Activated CD8-positive, alpha-beta memory T cell treated with anti-CD3 and anti-CD28 coated beads for 36 hours (primary cell): ENCODE measurements at regions not wholly inside any gene's neighbourhood (a gene's known extent, or its start where the extent isn't known, plus 50 kb on each side); places are given as distances from the start of the nearest gene placed in this dataset.
"Not testable (repeated sequence)": the region's sequence is repeated elsewhere in the genome, so short reads cannot be mapped to it uniquely, and the experiment has no call there.

ENCODE experiments used
- CTCF ChIA-PET: fragments of 350-600 bp; sonication (Branson Sonifier 250); formaldehyde crosslinking; loops from one replicate; lab custom pipeline; 2021; ENCODE audit warnings: antibody characterized with exemption; lab: Charles Lee
- POLR2A ChIA-PET: fragments of 350-600 bp; sonication (Branson Sonifier 250); formaldehyde crosslinking; loops from one replicate; lab custom pipeline; 2021; ENCODE audit warnings: antibody characterized with exemption; lab: Charles Lee

DNA sequence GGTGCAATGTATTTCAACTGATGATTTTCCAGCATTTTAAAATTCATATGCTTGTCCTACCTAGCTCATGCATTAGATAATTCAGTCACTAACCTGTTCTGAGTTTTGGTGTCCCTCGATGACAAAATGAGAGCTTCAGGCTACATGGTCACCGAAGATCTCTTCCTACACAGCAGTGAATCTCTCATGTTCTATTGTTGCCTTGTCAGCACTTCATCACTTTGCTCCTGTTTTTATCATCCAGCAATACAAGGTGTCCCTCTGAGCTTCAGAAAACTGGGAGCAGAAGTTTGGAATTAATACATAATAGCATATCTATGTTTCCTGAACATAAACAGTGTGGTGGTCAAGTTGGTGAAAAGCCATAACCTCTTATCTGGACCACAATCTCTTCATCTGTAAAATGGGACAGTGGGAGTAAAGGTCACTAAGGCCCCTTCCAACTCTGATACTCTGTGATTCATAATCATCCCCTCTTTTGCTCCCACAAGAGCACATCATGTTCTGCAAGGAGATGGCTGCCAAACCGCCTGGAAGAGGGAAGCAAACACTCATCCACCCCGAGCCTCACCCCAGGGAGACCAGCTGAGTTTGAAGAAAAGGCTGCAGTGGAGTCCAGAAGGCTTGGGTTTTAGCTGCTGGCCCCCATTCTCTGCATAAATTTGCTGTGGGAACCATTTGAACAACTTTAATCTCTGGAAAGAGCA lies 137.9 kb upstream of the F3 start:
- ChIA-PET CTCF (no interaction called here), POLR2A (no interaction called here)

GRCh38 chr1:94678202-94678848 lies 136.8 kb upstream of the F3 start:
- POLR2A ChIA-PET, result no interaction called here
- CTCF ChIA-PET, result no interaction called here

DNA sequence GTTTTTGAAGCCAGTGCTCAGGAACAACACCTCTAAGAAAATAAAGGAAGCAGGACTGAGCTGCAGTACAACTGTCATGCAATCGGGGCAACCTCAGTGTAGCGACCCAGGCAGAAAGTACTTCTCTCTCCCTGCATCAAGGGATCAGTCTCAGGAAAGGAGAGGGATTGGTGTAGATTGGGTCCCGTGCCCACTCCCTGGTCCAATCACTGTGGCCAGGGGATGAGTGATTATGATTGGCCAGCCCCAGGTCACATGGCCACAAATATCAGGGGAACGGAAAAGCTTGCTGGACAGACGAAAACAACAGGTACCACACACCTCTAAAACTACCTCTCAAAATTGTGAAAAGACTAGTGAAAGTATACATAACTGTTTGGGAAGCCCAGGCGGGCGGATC lies 136.2 kb upstream of the F3 start:
- ChIA-PET CTCF (no interaction called here), POLR2A (no interaction called here)

DNA sequence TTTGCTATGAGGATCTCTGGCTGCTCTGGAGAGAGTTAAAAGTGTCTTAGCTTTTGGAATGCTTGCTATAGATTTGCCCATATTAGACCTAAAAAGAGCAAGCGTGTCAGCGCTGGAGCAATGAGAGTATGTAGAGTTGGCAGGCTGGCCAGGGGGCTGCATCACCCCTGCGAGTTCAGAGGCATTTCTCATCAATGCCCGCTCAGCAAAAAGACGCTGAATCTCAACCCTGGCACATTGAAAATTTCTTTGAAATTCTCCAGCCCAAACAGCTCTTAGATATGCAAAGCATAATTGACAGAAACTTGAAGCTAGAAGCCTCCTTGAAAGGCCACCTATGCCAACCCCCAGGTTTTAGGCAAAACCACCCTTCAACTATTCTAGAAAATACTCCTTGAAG lies 135.5 kb upstream of the F3 start:
- ChIA-PET POLR2A (no interaction called here), CTCF (no interaction called here)

GRCh38 chr1:94676686-94677085 lies 135.1 kb upstream of the F3 start:
- CTCF ChIA-PET, result no interaction called here
- POLR2A ChIA-PET, result no interaction called here

- POLR2A ChIA-PET, result no interaction called here
These were observed 133.8 kb upstream of the F3 start for GRCh38 chr1:94675373-94675772.

DNA sequence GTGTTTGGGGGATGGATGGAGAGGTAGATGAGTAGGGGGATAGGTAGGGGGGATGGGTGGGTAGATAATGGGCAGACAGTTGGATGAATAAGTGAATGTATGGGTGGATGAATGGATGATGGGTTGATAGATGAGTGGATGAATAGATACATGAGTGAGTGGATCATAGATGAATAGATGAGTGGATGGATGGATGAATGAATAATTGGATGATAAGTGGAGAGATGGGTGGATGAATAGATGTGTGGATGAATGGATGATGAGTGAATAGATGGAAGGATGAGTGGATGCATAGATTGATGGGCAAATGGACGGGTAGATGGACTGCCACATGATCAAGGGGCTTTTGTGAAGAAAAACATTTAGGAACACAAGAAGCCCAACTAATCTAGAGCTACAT lies 133.3 kb upstream of the F3 start:
- ChIA-PET POLR2A (no interaction called here), CTCF (no interaction called here)

More at GRCh38 chr1:94675373-94675772, 133.8 kb upstream of the F3 start:
- CTCF ChIA-PET, result no interaction called here

GRCh38 chr1:94672934-94673333 lies 131.4 kb upstream of the F3 start:
- ChIA-PET CTCF (no interaction called here), POLR2A (no interaction called here)

DNA sequence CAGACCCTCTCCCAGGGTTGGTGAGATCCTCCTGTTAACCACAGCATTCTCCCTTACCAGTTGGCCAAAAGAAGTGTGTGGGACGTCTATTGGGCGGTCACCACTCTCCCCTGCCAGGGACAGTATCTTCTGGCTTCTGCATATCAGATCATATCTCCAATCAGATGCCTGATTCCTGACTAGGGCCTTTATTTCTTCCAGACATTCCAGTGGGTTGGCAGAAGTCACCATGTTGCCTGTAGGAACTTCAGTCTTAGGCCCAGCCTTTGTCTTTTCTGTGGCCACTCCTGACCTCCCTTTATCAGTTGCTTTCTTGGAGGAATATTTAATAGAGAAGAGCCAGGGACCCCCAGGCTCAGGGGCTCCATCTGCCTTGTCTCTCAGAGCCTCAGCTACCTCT lies 130.4 kb upstream of the F3 start:
- ChIA-PET CTCF (no interaction called here), POLR2A (no interaction called here)

DNA sequence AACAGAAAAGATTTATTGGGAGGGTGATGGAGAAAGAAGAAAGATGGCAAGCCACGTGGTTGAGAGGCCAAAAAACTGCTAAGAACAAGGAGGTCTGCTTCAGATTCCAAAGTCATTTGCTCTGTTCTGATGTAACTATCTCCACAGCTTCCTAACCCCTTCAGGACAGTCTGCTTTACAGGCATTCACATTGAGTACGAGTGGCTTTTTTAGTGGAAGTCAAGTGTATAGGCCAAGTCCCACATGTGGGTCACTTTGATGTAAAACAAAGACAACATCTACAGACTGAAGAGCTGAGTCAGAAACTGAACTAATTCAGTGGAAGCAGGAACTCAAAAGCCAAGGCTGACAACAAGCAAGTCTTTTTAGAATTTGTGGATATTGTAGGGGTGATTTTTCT lies 128.7 kb upstream of the F3 start:
- CTCF ChIA-PET, result no interaction called here
- POLR2A ChIA-PET, result no interaction called here

GRCh38 chr1:94669198-94669597 lies 127.6 kb upstream of the F3 start:
- POLR2A ChIA-PET, result no interaction called here
- CTCF ChIA-PET, result no interaction called here

DNA sequence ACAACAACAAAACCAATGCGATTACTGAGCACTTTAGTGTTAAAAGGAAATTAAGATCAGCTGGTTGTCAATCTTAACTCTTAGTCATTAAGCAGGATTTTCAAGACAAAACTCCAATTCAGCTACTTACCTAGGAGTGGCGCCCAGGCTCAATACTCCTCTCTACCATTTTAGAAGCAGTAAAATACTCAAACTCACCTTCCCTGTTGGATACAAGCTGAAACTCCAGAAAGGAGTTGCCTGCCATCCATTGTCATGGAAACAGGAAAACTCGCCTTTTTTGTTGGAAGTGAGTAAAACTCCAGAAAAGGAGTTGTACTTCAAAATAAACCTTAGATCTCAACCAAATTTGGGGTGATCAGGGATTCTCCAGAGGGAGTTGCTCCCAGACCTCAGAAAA lies 127.0 kb upstream of the F3 start:
- POLR2A ChIA-PET, result no interaction called here

GRCh38 chr1:94667818-94668217 lies 126.3 kb upstream of the F3 start:
- ChIA-PET POLR2A (no interaction called here), CTCF (no interaction called here)

More for the DNA sequence above, 127.0 kb upstream of the F3 start:
- CTCF ChIA-PET, result no interaction called here

GRCh38 chr1:94666797-94667196 lies 125.2 kb upstream of the F3 start:
- CTCF ChIA-PET, result no interaction called here
- POLR2A ChIA-PET, result no interaction called here

- ChIA-PET POLR2A (no interaction called here), CTCF (no interaction called here)
These were observed 119.9 kb upstream of the F3 start for GRCh38 chr1:94661431-94661932.

DNA sequence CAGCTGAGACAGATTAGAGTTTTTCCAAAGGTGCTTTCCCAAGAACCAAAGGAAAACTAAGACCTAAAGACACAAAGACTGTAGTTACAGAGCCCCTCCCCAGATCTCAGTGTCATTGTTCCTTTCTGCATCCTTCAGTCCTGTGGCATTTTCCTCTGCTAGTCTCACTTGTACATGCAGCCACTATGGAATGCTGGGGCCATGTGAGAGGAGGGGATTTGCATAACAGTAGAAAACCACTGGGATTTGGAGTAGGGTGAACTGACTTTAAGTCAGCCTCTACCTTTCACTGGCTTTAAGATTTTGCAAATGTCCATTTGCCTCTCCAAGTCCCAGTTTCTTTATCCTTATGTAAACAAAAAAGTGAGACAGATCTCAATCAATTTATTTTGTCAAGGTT lies 119.4 kb upstream of the F3 start:
- CTCF ChIA-PET, result no interaction called here

DNA sequence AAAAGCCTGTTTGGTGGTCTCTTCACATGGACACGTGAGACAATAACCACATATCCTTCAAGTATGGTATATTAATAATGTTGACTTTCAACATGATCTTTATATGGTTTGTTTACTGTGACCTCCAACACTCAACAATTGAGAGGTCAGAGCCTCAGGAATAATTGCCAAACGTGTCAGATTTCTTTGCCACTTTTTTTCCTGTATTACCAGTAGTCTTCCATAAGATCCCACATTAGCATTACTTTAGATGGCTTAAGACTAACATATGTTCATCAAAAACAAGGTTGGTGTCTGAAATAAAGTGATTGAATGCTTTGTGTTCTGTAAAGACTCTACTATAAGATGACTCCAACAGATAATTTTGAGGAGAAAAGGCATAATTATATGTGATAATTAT lies 118.7 kb upstream of the F3 start:
- CTCF ChIA-PET, result no interaction called here
- POLR2A ChIA-PET, result no interaction called here

More for the DNA sequence above, 119.4 kb upstream of the F3 start:
- POLR2A ChIA-PET, result no interaction called here

GRCh38 chr1:94659202-94659601 lies 117.6 kb upstream of the F3 start:
- CTCF ChIA-PET, POLR2A ChIA-PET: not testable (repeated sequence)

DNA sequence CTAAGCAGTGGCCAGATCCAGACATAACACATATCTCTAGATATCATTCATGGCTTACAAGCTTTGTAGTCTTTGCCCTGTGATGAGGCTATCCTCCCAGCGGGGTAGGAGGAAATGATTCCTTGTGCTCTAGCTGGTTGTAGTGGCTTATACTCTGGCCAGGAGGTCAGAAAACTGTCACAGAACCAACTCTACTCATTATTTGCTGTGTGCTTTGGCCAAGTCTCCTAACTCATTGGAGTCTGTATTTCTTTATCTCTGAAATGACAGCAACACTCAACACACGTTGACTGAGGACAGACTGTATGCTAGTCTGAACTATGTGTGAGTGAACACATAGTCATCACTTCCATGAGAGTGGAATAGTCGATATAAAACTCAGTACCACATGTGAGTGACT lies 116.7 kb upstream of the F3 start:
- CTCF ChIA-PET, result no interaction called here
- POLR2A ChIA-PET, result no interaction called here

GRCh38 chr1:94657776-94658175 lies 116.2 kb upstream of the F3 start:
- POLR2A ChIA-PET, CTCF ChIA-PET: not testable (repeated sequence)

GRCh38 chr1:94656967-94657366 lies 115.4 kb upstream of the F3 start:
- CTCF ChIA-PET, result no interaction called here
- POLR2A ChIA-PET, result no interaction called here
